ENCODE measurements at regions not wholly inside any gene's neighbourhood (a gene's known extent, or its start where the extent isn't known, plus 50 kb on each side); places are given as distances from the start of the nearest gene placed in this dataset.

GRCh38 chr5:107778647-107779046 is 107.9 kb upstream of the EFNA5 start:
- ATAC-seq (no peak), DNase-seq (no peak)
- H3K36me3 ChIP-seq (ENCODE audit: low read depth, low read length): no peaks in the 10 kb centered on the region
- no peaks in the 10 kb centered on the region for H3K9me3 ChIP-seq (ENCODE audit: low read length)
- TF ChIP-seq EZH2 (IDR thresholded peaks at IDR 0.05; ENCODE audit: low read length, unreplicated experiment) (no peak), CTCF (conservative IDR thresholded peaks at IDR 0.05; ENCODE audit: low read depth, low read length) (no peak), EZH2phosphoT487 (IDR thresholded peaks at IDR 0.05; ENCODE audit: borderline replicate concordance, low read length) (no peak)
- H3K9ac ChIP-seq (ENCODE audit: low read length): no peak overlapping the region
- ChIA-PET CTCF (no interaction called here), POLR2A (ENCODE audit: unreplicated experiment) (interaction anchor here (0.7 kb wide), 1 partner anchor 51 kb away, joined by 4 read pairs; no protein-coding TSS in a partner anchor)
- no TSS peak for BruUV-seq (replicated peaks)
- H3K9me2 ChIP-seq (replicated peaks; ENCODE audit: low read length): no peaks in the 10 kb centered on the region
- H3K27me3 ChIP-seq (ENCODE audit: low read length): no peaks in the 10 kb centered on the region
- H3K4me1 ChIP-seq (ENCODE audit: insufficient read depth, low read length): 0 out of 2 replicates have a peak, but pooled peaks cover 2% of the 10 kb centered on the region
- no peaks in the 10 kb centered on the region for H4K20me1 ChIP-seq (ENCODE audit: low read length)
- no peak overlapping the region for H2AFZ ChIP-seq (ENCODE audit: low read length)
- H3K79me2 ChIP-seq (ENCODE audit: low read length): no peaks in the 10 kb centered on the region
- H3K4me2 ChIP-seq (ENCODE audit: low read length): no peak overlapping the region
- no peak overlapping the region for H3K4me3 ChIP-seq (ENCODE audit: low read length)
- no peaks in the 10 kb centered on the region for H3F3A ChIP-seq (ENCODE audit: low read length, unreplicated experiment)
- H3K27ac ChIP-seq (ENCODE audit: low read length): no peak overlapping the region
- intact Hi-C loops (cut with micrococcal nuclease): no loop called here

GRCh38 chr5:107776922-107777740 is 106.4 kb upstream of the EFNA5 start:
- no peaks in the 10 kb centered on the region for H3K4me1 ChIP-seq (ENCODE audit: insufficient read depth, low read length)
- H4K20me1 ChIP-seq (ENCODE audit: low read length): no peaks in the 10 kb centered on the region
- no peaks in the 10 kb centered on the region for H3K9me2 ChIP-seq (replicated peaks; ENCODE audit: low read length)
- no peaks in the 10 kb centered on the region for H3K9me3 ChIP-seq (ENCODE audit: low read length)
- no peak overlapping the region for H3K9ac ChIP-seq (ENCODE audit: low read length)
- H3K4me3 ChIP-seq (ENCODE audit: low read length): no peak overlapping the region
- no peak overlapping the region for H2AFZ ChIP-seq (ENCODE audit: low read length)
- H3K36me3 ChIP-seq (ENCODE audit: low read depth, low read length): no peaks in the 10 kb centered on the region
- TF ChIP-seq EZH2phosphoT487 (IDR thresholded peaks at IDR 0.05; ENCODE audit: borderline replicate concordance, low read length): no peak
- no peak for TF ChIP-seq EZH2 (IDR thresholded peaks at IDR 0.05; ENCODE audit: low read length, unreplicated experiment)
- TF ChIP-seq CTCF (conservative IDR thresholded peaks at IDR 0.05; ENCODE audit: low read depth, low read length): no peak
- no peak overlapping the region for H3K4me2 ChIP-seq (ENCODE audit: low read length)
- BruUV-seq (replicated peaks): no TSS peak
- intact Hi-C loops (cut with micrococcal nuclease): no loop called here
- ChIA-PET POLR2A (ENCODE audit: unreplicated experiment) (no interaction called here), CTCF (interaction anchor here (0.5 kb wide), 1 partner anchor 205 kb away, joined by 3 read pairs; no protein-coding TSS in a partner anchor)
- no peak for ATAC-seq
- H3F3A ChIP-seq (ENCODE audit: low read length, unreplicated experiment): no peaks in the 10 kb centered on the region
- H3K27me3 ChIP-seq (ENCODE audit: low read length): no peaks in the 10 kb centered on the region
- DNase-seq: no peak
- H3K27ac ChIP-seq (ENCODE audit: low read length): no peak overlapping the region
- no peaks in the 10 kb centered on the region for H3K79me2 ChIP-seq (ENCODE audit: low read length)

GRCh38 chr5:107776506-107776905 is 105.8 kb upstream of the EFNA5 start:
- no peaks in the 10 kb centered on the region for H3K4me1 ChIP-seq (ENCODE audit: insufficient read depth, low read length)
- no peak overlapping the region for H2AFZ ChIP-seq (ENCODE audit: low read length)
- no TSS peak for BruUV-seq (replicated peaks)
- ChIA-PET CTCF (interaction anchor here (0.5 kb wide), 1 partner anchor 204 kb away, joined by 3 read pairs; no protein-coding TSS in a partner anchor), POLR2A (ENCODE audit: unreplicated experiment) (no interaction called here)
- H3K9me2 ChIP-seq (replicated peaks; ENCODE audit: low read length): no peaks in the 10 kb centered on the region
- H3K9ac ChIP-seq (ENCODE audit: low read length): no peak overlapping the region
- H3K27ac ChIP-seq (ENCODE audit: low read length): no peak overlapping the region
- H3F3A ChIP-seq (ENCODE audit: low read length, unreplicated experiment): no peaks in the 10 kb centered on the region
- H3K27me3 ChIP-seq (ENCODE audit: low read length): no peaks in the 10 kb centered on the region
- no peak for DNase-seq
- no peak overlapping the region for H3K4me3 ChIP-seq (ENCODE audit: low read length)
- TF ChIP-seq CTCF (conservative IDR thresholded peaks at IDR 0.05; ENCODE audit: low read depth, low read length): no peak
- TF ChIP-seq EZH2phosphoT487 (IDR thresholded peaks at IDR 0.05; ENCODE audit: borderline replicate concordance, low read length): no peak
- no peak for TF ChIP-seq EZH2 (IDR thresholded peaks at IDR 0.05; ENCODE audit: low read length, unreplicated experiment)
- H3K9me3 ChIP-seq (ENCODE audit: low read length): no peaks in the 10 kb centered on the region
- H3K36me3 ChIP-seq (ENCODE audit: low read depth, low read length): no peaks in the 10 kb centered on the region
- no peaks in the 10 kb centered on the region for H4K20me1 ChIP-seq (ENCODE audit: low read length)
- ATAC-seq: no peak
- intact Hi-C loops (cut with micrococcal nuclease): no loop called here
- H3K79me2 ChIP-seq (ENCODE audit: low read length): no peaks in the 10 kb centered on the region
- no peak overlapping the region for H3K4me2 ChIP-seq (ENCODE audit: low read length)

All from PC-3 (cell line).